Activated CD4-positive, alpha-beta T cell treated with anti-CD3 and anti-CD28 coated beads, Interleukin-2, amount 50 U/mL, for 4 hours (primary cell): ENCODE measurements at regions not wholly inside any gene's neighbourhood (a gene's known extent, or its start where the extent isn't known, plus 50 kb on each side); places are given as distances from the start of the nearest gene placed in this dataset.
"Not testable (repeated sequence)": the region's sequence is repeated elsewhere in the genome, so short reads cannot be mapped to it uniquely, and the experiment has no call there.

Source experiments
- DNase-seq, 2 experiments: peaks; one replicate each; pipeline ENCODE4 v3.0.0-alpha.2; 2020

- DNase-seq: no peak
These were observed 951.3 kb downstream of the SLITRK5 start for GRCh38 chr13:88622362-88622973.

DNA sequence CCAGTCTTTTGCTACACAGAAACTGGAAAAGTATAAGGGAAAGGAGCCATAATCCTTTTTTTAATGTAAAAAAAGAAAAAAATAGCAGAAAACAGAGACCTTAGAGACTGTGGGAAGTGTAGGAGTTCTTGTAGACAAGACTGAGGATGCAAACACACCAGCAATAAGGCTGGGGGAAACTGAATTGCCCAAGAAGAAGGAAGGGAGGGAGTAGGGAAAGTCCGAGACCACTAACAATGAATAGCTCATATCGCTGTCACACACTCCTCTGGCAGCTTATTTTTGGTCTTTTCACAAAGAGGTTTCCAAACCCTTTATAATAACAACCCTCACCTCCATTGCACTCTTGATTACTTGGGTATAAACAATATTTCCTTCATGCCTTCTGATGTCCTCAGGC, 952.0 kb downstream of the SLITRK5 start:
- no peak for DNase-seq

- no peak for DNase-seq
These were observed 955.9 kb downstream of the SLITRK5 start for GRCh38 chr13:88627071-88627470.

DNA sequence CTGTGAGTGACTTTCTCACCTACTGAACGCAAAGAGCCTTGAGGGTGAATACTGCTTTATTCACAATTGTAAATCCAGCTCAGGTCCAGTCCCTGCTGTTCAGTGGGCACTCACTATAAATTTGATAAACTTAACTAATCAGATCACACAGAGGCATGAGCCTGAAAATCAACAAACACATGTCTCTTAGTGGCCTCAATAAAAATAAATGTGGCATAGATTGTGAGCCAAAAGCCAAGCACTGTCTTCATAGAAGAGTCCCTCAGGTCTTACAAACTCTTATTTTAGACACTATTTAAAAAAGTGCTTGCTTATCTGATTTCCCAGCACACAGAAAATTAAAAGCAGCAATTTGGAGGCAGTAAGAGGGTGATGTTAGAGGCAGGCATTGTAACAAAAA, 957.7 kb downstream of the SLITRK5 start:
- no peak for DNase-seq

- no peak for DNase-seq
These were observed 966.8 kb downstream of the SLITRK5 start for GRCh38 chr13:88637935-88638334.

DNA sequence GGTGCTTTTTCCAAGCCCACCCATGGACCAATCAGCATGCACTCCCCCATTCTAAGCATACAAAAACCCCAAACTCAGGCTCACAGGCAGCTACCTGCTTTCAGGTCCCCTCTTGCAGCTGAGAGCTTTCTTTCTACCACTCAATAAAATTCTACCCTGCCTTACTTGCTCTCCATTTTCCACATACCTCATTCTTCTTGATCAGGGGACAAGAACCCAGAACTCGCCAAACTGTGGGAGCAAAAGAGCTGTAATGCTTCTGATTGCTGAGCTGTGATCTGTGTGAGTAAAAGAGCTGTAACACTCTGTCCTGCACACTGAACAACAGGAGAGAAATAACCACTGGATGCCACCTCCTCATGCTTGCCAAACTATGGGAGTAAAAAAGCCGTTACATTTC, 972.1 kb downstream of the SLITRK5 start:
- no peak for DNase-seq

- DNase-seq: no peak
These were observed 977.6 kb downstream of the SLITRK5 start for GRCh38 chr13:88648598-88649373.

GRCh38 chr13:88649855-88650254, 978.7 kb downstream of the SLITRK5 start:
- DNase-seq: no peak

GRCh38 chr13:88651531-88651930, 980.4 kb downstream of the SLITRK5 start:
- no peak for DNase-seq

DNA sequence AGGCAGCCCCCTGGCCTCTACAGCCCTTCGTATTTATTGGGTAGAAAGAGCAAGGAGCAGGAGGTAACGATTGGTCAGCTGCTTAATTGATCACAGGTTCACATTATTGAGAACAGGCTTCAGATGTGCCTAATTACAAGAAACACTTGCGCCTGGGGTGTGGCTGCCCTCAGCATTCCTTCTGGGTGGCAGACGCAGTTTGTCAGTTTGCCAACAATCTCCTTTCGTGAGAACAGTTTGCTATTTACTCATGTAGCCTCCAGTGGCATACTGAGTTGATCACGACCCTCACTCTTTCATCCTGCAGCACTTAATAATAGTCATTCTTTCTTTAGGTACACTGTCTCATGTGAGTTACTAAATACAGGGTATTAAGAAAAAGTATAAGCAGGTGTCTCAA, 985.6 kb downstream of the SLITRK5 start:
- DNase-seq: no peak

- DNase-seq: no peak
These were observed 999.3 kb downstream of the SLITRK5 start for GRCh38 chr13:88670509-88670908.

GRCh38 chr13:88674841-88675240, 1003.7 kb downstream of the SLITRK5 start:
- DNase-seq: no peak

DNA sequence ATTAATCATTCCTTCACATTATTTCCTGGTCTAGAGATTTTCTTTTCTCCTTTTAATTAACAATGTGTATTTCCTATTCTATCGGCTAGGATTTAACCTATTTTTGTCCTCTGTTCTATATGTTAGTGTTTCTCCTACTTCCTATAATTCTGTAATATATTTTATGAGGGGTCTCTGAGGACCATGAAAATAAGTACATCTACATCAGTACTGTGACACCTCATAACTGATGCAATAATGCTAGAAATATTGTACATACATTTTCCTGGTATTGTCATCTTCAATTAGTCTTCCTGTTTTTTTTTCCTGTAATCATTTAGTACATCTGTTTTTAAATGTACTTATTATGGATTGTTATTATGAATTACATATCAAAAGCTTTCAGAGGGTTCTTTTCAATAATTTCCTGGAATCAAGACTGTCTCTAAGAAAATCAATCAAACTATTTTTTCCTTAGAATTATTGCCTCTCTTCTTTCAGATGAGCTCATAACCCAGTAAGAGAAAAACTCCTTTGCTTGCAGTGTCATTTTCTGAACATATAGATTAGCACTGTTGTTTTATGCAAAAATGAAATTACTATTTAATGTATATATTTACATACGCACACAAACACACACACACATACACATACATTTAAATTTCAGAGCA, 1004.3 kb downstream of the SLITRK5 start:
- no peak for DNase-seq

DNA sequence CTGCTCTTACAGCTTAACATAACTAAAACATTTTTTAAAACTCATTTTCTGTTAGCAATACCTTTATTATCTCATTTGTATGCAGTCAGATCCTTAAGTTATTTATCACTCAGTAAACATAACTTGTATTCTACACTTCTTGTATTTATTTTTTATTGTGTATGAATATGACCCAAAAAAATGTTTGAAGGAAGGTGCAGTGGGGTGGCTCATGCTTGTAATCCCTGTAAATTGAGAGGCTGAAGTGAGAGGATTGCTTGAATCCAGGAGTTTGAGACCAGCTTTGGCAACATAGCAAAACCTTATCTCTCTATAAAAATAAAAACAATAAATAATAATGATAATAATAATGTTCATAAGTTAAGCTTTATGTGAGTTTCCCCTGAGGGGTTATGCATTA, 1004.8 kb downstream of the SLITRK5 start:
- DNase-seq: no peak

DNA sequence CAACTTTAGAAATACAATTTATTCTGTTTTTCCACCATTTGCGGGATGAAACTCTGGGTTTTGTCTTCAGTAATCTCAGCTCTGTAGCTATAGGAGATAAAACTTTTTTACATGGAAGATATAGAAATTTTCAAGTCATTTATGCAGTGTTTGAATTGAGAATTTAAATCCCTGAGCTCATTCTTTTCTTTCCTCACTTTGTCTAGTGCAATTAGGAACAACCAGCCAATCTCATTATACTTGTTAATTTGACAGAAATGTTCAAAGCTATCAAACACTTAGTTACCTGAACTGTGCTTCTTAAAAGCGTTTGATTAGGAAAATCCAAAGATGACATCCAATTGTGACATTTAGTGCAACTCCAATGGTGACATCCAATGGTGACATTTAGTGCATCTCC, 1014.3 kb downstream of the SLITRK5 start:
- no peak for DNase-seq

GRCh38 chr13:88701551-88701950, 1030.4 kb downstream of the SLITRK5 start:
- no peak for DNase-seq

DNA sequence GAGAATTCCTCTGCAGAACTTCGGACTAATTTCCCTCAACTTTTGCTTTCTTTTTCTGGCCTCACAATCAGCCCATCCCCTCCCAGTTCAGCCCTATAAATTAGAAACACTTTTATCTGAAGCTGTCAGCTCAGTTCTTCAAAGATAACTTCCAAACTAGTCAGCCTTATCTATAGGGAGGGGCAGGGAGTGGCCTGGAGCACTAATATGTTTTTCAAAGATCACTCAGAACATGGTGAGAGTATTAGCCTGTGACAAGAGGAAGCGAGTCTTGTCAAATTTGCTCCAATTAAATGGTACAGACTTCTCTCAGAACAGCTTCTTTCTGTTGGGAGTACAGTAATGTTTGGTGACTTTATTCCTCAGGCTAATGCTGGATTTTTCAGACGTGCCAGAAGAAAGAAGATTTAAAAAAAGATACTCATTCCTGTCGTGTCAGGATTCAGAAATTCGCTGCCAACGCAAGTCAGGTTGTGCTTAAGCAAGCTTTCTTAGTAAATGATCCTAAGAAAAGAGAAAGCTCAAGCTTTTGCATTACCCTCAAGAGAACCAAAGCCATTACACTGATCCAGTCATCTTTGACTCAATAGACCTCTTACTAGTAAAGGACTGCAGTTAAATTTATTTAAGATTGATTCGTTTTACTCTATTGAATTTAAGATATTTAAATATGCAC, 1033.6 kb downstream of the SLITRK5 start:
- no peak for DNase-seq

GRCh38 chr13:88707646-88708045, 1036.5 kb downstream of the SLITRK5 start:
- DNase-seq: no peak

- DNase-seq: no peak
These were observed 1046.8 kb downstream of the SLITRK5 start for GRCh38 chr13:88717946-88718345.

DNA sequence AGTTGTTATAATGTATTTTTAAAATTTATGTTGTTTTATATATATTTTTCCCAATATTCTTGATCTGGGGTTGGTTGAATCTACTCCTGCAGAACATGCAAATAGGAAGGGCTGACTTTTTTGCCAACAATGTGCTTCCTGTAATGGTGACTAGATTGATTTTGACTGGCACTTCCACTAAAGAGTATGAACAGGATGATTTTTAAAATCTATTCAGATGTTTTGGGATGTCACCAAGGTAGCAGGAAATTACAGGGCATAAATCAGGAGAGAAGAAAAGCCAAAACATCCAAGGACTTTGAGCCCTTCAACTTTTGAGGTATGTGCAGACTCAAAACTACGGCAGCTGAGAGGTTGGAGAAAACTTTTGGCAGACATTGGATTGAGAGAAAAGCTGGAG, 1047.6 kb downstream of the SLITRK5 start:
- DNase-seq: no peak

- DNase-seq: no peak
These were observed 1054.9 kb downstream of the SLITRK5 start for GRCh38 chr13:88726075-88726474.

DNA sequence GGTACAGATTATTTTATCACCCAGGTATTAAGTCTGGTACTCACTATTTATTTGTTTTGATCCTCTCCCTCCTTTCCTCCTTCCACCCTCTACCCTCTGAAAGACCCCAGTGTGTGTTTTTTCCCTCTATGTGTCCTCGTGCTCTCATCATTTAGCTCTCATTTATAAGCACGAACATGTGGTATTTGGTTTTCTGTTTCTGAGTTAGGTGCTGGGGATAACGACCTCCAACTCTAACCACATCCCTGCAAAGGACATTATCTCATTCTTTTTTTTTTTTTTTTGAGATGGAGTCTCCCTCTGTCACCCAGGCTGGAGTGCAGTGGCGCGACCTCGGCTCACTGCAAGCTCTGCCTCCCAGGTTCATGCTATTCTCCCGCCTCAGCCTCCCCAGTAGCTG, 1056.1 kb downstream of the SLITRK5 start:
- not testable (repeated sequence) for DNase-seq

- no peak for DNase-seq
These were observed 1058.4 kb downstream of the SLITRK5 start for GRCh38 chr13:88729605-88730004.

DNA sequence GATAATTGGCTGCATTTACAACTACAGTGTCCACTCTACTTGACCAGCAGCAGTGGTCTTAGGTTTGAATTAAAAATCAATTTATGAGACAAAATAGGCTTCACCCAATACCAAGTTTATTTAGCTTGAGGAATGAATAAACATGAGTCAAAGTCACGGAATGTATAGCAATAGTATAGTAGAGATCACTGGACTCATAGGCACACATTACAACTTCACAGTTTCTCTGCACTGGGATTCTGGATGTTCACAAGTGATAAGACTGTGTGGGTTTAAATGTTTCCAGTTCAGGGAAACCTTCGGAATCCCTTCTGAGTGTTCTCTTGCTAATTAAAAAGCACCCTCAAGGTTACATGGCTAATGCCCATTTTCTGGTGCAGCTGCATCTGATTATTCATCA, 1064.9 kb downstream of the SLITRK5 start:
- no peak for DNase-seq
